Cerebellar nuclear complex (tissue), 1 donor: ENCODE measurements at regions not wholly inside any gene's neighbourhood (a gene's known extent, or its start where the extent isn't known, plus 50 kb on each side); places are given as distances from the start of the nearest gene placed in this dataset.

Source experiments
- DNase-seq, 2 experiments: peaks; one replicate each; lab custom pipeline; 2025; lab: John Stamatoyannopoulos, UW

DNA sequence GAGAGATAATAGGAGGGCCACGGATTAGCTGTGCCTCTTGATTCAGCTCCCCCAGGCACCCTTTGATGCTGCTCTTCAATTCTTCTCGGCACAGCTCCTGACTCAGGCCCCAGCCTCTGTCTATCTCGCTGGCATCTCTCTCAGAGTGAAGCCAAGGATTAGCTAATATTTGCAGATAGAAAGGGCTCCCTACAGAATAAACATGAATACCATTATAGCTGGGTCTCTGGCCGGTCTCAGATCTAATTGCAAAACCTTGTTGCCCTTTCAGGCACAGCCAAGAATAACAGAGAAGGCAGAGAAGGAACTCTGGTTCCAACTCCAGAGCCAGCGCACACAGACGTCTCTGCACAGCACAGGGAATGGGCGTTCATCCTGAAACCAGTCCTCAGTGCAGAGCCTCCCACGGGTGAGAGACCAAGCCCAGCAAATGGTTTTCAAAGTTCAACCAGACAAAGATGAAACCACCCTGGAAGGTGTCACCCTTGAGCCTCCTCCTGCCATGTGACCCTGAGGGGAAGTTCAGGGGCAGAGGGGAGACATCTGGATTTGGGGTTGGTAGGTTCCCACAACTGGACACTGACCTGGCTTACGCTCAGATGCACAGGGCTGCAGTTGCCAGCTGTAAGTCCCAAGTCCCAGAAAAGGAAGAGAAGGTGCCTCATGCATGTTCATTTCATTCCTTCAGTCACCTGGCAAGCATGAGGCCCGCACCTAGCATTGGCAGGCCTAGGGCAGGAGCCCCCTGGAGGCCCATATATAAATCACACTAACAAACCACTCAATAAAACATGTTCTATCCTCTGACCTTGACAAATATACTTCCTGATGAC lies 394.0 kb downstream of the NPHP4 start:
- no peak for DNase-seq

DNA sequence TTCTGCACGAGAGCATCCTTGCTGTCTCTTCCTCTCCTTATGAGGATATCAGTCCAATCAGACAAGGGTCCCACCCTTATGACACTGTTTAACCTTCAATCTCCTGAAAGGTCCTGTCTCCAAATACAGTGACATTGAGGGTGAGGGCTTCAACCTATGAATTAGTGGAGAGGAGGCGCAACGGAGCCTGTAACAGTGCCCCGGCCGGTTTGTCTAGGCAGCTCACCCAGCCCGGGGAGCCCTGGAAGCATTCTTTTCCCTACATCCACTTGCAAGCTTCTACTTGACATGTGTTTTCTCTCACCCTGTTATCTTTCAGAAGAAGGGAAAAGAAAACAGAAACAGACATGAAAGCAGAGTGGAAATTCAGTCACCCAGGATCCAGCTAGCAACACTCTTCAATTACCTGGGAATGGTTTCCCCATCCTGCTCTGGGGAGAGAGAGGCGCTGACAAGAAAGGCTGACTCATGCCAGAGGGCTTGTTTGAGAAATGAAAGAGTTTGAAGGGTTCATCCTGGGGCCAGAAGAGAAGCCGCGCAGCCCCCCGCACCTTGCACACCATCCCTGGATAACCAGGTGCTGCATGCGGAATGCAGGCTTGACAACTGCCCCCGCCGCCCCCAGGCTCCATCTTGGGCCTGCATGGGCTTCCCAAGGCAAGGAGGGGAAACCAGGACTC lies 394.9 kb downstream of the NPHP4 start:
- no peak for DNase-seq

DNA sequence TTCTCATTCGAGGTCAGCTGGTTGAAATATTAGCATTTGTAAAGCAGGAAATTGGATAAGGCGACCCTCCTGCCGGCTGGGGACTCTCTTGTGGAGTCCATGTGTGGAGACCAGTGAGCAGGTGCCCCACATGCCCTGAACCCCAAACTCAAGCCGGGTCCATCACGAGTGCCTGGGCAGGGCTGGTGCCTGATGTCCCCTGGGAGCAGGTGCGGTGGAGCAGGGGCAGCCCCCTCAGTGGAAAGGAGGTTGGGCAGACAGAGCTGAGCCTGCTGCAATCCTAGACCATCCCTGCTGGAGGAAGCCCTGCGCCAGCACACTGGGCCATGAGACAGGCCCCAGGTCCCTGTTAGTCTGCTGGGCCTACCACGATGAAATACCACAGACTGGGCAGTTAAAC lies 395.6 kb downstream of the NPHP4 start:
- no peak for DNase-seq

DNA sequence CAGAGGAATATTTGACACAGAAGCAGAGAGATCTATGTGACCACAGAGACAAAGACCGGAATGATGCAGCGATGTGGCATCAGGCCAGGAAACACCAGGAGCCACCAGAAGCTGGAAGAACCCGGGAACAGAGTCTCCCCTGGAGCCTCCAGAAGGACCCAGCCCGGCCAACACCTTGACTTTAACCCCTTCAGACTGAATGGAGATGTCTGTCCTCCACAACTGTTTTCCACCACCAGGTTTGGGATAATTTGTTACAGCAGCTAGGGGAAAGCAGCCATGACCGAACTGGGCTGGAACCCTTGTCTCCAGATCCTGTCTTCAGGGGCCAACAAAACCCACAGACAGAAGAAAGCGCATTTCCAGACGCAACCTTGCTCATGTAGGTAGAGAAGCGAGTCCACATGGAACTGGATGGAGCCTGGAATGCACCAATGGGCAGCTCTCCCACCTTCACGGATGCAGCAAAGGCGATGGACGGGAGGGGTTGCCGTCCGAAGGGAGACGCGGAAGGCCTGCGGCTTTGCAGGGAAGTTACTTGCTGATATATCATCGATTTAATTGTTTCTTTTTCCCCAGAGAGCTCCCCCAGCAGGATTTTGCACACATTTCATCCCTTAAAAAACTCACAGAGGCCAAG lies 396.6 kb downstream of the NPHP4 start:
- no peak for DNase-seq

DNA sequence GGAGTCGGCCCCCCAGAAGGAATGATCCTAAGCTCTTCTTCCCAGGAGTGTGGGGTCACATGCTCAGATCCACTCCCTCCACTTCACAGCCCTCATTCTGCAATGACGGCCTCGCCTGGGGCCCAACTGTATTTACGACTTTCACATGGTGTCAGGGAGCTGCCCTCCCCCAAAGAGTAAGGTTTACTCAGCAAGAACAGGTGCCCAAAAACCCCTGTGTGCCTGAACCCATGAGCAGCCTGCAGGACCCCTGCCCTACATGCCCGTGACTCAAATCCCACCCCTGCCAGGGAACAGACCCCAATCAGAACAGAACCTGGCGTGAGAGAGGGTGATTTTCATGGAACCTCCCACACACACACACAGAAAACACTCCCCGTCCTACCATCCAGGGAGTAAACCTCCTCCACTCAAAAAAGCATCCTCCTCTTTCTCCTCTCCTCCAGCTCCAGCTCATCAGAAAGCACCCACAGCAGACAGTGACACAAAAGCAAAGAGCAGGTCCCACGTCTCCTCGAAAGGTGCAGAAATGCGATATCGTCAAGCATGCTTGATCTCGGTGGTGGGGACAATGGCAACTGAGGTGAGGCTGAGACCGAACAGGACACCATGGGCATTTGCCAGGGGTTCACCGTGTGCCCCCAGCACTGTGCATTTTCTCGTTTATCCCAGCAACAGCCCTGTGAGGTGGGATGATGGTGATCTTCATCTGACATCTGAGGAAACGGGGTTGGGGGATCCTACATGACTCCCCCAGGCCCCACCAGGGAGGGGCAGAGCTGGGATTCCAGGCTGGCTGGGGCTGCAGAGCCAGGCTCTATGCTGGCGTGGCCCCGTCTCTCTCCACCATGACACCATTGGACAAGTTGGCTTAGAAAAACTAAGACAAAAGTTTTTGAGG lies 397.9 kb downstream of the NPHP4 start:
- DNase-seq, result no peak

DNA sequence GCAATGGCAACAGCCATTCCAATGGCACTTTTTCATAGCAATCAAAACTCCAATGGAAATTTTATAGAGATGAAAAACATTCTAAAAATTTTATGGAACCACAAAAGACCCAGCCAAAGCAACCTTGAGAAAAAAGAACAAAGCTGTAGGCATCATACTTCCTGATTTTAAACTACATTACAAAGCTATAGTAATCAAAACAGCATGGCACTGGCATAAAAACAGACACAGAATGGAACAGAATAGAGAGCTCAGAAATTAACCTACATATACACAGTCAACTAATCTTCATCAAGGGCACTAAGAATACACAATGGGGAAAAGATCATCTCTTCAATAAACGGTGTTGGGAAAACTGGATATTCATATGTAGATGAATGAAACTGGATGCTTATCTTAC lies 401.5 kb downstream of the NPHP4 start:
- no peak for DNase-seq

DNA sequence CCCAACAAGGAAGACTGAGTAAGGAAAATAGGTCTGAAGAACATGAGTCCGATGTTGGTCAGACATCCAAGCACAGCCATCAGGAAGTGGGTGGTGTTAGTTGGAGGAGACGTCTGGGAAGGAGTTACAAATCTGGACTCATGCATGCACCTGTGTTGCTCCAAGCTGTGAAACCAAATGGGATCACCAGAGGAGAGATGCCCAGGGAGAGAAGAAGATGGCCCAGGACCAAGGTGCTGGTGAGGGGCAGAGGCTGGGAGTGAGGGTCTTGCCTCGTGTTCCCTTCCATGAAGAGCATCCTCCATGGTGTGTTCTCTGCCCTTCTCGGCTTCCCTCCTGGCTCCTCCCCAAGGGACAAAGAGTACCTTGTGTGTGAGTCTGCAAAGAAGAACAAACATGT lies 405.6 kb downstream of the NPHP4 start:
- DNase-seq, result no peak

DNA sequence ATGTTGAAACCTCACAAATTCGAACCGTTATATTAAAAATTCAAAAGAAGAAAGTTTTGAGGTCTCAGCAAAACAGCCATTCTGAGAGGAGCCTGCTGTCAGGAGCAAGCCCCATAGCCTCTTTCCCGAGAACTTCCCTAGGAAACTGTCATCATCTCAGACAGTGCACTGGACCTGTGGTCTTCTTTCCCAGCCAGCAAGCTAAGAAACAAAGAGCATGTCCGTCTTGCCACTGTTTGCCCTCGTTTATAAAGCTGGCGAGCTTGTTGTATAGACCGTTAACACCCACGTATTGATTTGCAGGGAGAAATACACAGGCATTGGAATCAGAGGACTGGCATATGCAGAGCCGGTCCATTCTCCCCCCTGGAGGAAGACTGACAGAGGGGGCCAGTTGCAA lies 407.0 kb downstream of the NPHP4 start:
- no peak for DNase-seq

DNA sequence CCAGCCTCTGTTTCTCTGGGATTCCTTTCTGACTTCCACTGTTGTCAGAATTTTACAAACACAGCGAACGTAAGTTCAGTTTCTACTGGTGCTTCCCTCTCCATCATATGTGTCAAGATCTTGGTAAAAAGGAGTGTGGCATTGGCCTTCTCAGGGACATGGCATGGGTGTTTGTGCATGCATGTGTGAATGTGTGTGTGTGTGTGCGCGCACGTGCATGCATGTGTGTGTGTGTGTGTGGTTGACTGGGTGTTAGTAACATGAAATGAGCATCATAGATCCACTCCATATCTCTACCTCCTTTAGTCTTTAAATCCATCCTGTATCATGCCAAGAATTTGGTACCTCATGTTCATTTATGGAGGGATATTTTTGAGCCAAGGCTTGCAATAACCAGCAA lies 411.3 kb downstream of the NPHP4 start:
- no peak for DNase-seq

DNA sequence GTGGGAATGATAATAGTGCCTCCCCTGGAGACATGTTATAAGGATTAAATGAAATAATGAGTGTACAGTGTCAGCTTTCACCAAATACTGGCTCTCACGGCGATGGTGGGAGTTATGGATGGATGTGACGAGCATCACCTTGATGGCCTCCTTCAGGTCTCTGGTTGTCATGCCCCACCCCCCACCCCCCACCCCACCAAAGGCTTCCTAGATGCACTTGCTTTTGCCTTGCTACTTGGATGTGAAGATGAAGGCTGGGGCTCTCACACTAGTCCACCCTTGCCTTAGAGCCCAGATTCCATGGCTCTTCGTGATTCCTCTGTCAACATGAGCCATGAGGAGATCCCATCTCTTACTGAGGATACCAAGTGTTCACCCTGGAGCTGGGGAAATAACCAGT lies 412.3 kb downstream of the NPHP4 start:
- no peak for DNase-seq

DNA sequence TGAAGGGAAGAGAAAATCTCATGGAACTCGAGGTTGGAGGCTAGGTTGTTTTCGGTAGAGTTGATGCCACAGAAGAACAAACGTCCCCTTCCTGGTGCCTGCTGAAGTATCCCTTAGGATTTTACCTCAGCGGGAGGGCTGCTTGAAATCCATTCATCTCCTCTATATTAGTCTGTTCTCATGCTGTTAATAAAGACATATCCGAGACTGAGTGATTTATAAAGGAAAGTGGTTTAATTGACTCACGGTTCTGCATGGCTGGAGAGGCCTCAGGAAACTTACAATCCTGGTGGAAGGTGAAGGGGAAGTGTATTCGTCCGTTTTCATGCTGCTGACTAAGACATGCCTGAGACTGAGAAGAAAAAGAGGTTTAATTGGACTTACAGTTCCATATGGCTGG lies 413.5 kb downstream of the NPHP4 start:
- no peak for DNase-seq

DNA sequence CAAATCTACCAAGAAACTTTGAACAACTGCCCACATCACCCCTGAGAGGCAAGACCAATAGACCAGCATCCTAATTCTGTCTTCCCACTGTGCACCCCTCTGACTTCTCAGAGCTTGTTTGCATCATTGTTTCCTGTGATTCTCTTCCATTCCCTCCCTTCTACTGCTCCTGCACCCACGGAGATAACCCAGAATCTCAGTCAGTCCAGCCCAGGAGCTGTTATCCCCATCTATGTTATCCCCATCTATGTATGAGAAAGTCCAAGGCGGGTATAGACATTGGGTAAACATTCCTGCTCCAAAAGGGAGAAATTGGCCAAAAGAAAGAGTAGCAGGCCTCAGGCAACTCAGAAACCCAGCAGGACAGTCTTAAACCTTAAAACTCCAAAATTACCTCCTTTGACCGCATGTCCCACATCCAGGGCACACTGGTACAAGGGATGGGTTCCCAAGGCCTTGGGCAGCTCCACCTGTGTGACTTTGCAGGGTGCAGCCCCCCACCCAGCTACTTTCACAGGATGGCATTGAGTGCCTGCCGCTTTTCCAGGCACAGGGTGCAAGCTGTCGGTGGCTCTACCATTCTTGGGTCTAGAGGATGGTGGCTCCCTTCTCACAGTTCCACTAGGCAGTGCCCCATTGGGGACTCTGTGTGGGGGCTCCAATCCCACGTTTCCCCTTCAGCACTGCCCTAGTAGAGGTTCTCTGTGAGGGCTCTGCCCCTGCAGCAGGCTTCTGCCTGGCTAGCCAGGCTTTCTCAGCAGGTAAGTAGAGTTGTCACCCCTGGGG lies 414.8 kb downstream of the NPHP4 start:
- DNase-seq, result no peak

DNA sequence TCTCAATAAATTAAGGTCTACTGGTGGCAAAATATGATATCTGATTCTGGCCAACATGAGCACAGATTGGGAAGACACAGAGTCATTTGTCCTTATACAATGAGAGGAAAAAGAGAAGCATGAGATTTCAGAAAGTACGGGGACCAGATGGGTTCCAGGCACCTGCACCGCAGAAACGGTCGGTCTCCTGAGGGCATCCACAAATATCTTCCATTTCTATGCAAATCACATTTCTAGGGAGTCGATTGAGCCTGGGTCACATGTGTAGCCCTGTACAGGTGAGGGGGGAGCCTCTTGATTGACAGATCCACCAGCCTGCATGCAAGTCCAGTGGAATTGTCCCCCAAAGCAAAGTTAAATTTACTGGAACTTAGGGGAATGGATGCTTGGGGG lies 415.6 kb downstream of the NPHP4 start:
- DNase-seq, result no peak

DNA sequence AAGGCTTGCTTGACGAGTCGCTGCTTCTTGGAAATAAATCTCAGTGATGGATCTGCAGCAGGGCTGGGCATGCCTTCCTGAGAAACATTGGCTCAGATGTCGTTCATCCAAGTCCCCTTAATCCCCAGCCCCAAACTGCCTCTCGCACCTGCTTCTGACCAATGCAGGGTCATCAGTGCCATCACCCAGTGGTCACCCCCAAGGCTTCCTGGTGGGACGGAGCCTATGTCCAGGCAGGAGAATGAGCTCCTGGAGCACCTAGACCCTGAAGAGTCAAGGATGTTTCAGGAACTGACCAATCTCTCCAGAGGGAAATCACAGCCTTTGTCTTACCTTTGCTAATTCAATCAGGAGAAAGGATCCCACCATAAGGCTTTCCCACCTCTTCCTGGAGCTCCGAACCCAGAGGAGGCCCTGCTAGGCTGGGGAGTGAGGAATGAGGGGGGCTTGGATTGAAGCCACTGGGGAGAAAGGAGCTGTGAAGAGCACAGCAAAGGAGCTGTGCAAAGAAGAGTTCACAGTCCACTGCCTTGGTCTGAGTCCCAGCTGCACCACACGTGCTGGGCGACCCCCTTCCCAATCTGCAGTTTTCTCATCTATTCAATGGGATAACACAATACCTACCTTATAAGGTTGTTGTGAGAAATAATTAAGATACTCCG lies 416.1 kb downstream of the NPHP4 start:
- DNase-seq, result no peak

DNA sequence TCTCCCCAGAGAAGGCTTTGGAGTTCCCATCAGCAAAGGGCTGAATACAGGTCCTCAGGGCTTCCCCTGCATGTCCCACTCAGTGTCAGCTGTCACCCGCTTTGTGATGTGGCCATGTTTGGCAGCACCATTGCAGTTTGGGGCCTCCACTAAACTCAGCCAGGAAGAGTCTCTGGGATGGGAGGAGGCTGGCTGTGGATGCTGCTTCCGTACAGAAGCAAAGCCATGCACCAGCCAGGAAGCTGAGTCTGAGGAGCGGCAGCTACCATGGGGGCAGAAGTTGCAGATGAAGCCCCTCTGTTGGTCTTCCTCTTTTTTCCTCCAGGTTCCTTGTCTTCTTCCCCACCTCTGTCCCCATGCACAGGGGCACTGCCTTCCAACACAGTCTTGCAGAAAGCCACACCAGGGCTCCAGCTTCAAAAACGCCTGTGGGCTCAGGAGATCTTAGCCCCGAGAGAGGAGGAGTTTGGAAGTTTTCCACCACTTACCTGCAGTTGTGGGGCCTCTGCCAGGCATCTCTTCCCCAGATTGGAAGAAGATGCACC lies 416.8 kb downstream of the NPHP4 start:
- DNase-seq, result no peak

DNA sequence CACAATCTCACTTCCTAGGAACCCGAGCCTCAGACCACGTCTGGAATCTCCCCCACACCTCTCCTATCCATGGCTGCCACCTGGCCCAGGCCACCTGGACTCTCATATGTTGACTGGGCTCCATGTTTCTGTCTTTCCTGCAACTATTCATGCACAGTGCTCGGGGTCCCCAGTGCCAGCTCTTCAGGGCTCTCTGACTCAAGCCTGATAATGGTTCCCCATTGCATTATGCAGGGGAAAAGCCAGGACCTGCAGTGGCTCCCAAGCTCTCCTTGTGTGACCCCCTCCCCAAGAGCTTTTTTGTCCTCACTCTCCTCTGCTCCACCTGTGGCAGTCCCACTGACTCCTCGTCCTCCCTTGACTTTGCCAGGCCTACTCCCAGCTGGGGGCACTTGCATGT lies 417.6 kb downstream of the NPHP4 start:
- no peak for DNase-seq

DNA sequence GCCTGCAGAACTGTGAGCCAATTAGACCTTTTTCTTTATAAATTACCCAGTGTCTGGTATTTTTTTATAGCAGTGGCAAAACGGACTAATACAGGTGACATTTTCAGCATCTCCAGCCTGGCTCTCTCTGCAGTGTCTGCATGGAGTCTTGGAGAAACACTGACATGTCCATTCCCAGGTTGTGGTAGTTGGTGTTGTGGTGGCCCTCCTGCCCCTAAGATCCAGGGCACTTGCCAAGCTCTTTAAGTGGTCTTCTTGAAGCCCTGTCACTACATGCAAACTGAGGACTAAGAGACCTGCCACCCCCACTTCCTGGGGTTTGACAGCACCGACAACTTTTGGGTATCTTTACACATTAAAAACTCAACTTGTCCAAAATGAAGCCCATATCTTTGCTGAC lies 419.4 kb downstream of the NPHP4 start:
- DNase-seq, result no peak

DNA sequence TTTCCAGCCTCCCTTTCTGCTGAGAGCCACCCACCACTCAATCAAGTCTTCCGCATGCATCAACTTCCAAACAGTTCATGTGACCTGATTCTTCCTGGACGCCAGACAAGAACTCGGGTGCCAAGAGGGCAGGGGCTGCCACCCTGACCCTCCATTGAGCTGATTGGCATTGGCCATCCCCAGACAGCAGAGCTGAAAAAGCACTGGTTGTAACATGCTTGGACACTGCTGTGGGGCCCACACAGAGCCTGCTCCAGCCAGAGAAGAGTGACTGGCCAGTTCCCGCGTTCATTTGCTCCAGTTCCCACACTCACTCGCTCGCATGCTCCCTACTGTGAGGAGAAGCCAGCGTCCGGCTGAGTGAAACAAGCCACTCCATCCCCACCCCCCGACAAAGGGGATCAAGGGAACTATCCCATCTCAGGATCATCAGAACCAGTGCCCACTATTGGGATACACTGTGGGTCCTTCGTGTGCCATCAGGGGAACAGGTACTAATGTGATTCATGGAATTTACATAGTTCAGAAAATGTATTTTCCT lies 420.3 kb downstream of the NPHP4 start:
- DNase-seq, result no peak

DNA sequence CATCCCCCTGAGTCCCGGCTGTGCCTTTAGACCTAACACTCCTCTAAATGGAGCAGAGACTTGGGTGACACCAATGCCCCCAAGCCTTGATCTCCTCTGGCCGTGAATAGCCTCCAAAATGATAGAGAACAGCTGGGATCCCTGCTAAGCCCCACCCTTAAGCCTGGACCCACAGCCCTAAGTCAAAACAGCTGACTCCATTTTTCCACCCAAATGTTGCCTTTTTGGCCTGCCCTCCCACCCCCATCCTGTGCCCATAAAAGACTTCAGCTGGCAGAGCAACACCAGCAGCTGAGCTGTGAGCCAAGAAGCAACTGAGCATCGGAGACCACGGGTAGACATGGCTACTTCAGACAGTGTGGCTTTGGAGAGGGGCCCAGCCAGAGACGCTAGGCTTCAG lies 420.8 kb downstream of the NPHP4 start:
- DNase-seq, result no peak

DNA sequence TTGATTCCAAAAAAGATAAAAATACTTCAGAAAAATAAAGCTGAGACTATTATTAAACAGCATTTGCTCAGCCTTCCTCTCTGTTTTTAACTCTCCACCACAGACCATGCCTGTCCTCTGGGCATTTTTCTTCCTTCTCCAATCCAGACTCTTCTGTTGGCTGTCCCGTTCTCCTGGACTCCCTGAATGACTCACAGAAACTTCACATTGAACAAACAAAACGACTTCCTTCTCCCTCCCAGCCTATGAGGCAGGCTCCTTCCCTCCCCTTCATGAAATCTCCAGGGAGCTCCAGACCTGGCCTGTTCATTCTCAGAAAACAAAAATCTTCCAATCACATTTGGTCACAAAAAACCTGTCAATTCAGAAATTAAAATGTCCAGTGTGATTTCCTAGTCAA lies 421.3 kb downstream of the NPHP4 start:
- DNase-seq, result no peak
